ENCODE measurements at regions not wholly inside any gene's neighbourhood (a gene's known extent, or its start where the extent isn't known, plus 50 kb on each side); places are given as distances from the start of the nearest gene placed in this dataset.

DNA sequence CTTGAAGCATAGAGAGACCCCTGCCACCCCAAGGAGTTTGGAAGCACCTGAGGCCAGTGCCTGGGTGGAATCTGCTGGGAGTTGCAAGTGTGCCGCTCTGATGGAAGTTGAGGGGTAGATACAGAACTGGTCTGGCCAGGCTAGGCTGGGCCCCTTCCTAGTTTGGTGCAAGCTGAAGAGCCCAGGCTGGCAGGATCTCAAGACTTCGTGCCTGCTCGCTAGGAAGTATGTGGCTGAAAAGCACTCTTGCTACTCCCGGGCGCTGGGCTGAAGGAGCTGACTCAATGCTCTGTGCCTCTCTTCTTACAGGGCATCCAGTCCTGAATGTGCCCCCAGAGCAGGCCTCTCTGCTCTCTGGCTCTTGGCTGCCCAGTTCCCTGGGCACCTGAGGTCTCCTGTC lies 51.7 kb upstream of the PJA1 start:
- CTCF ChIA-PET: interaction anchor here (0.7 kb wide), 1 partner anchor 298 kb away, joined by 3 read pairs; no protein-coding TSS in a partner anchor
- POLR2A ChIA-PET (ENCODE audit: unreplicated experiment): no interaction called here
- Histone ChIP-seq H3K79me2 (ENCODE audit: low read depth) (no peaks in the 10 kb centered on the region), H3K4me2 (no peak overlapping the region), H4K20me1 (ENCODE audit: insufficient read depth) (no peaks in the 10 kb centered on the region), H3K36me3 (ENCODE audit: low read depth) (no peaks in the 10 kb centered on the region), H3K9me2 (ENCODE audit: insufficient read depth) (no peaks in the 10 kb centered on the region), H3K4me1 (replicated peaks; ENCODE audit: insufficient read depth) (no peaks in the 10 kb centered on the region), H3F3A (ENCODE audit: insufficient read depth, low read depth) (no peaks in the 10 kb centered on the region), H3K27ac (no peak overlapping the region), H3K4me3 (no peak overlapping the region), H3K27me3 (ENCODE audit: insufficient read depth, low read depth) (no peaks in the 10 kb centered on the region), H2AFZ (no peak overlapping the region), H3K9me3 (ENCODE audit: insufficient read depth, low read depth) (no peaks in the 10 kb centered on the region)
- DNase-seq: no peak
- no peak for TF ChIP-seq EZH2 (IDR thresholded peaks at IDR 0.05; ENCODE audit: low read depth)
- no peak for TF ChIP-seq CTCF (conservative IDR thresholded peaks at IDR 0.05)
- BruUV-seq (replicated peaks): no TSS peak
- intact Hi-C loops (cut with micrococcal nuclease; ENCODE audit: unreplicated experiment): no loop called here

GRCh38 chrX:69216446-69216845 lies 51.2 kb upstream of the PJA1 start:
- Histone ChIP-seq H3K27ac (no peak overlapping the region), H3K4me1 (replicated peaks; ENCODE audit: insufficient read depth) (no peaks in the 10 kb centered on the region), H3K36me3 (ENCODE audit: low read depth) (no peaks in the 10 kb centered on the region), H3K4me2 (no peak overlapping the region), H2AFZ (no peak overlapping the region), H4K20me1 (ENCODE audit: insufficient read depth) (no peaks in the 10 kb centered on the region), H3K27me3 (ENCODE audit: insufficient read depth, low read depth) (no peaks in the 10 kb centered on the region), H3K9me3 (ENCODE audit: insufficient read depth, low read depth) (no peaks in the 10 kb centered on the region), H3K9me2 (ENCODE audit: insufficient read depth) (no peaks in the 10 kb centered on the region), H3K4me3 (no peak overlapping the region), H3K79me2 (ENCODE audit: low read depth) (no peaks in the 10 kb centered on the region), H3F3A (ENCODE audit: insufficient read depth, low read depth) (no peaks in the 10 kb centered on the region)
- DNase-seq: no peak
- POLR2A ChIA-PET (ENCODE audit: unreplicated experiment): no interaction called here
- intact Hi-C loops (cut with micrococcal nuclease; ENCODE audit: unreplicated experiment): no loop called here
- no peak for TF ChIP-seq EZH2 (IDR thresholded peaks at IDR 0.05; ENCODE audit: low read depth)
- no peak for TF ChIP-seq CTCF (conservative IDR thresholded peaks at IDR 0.05)
- BruUV-seq (replicated peaks): no TSS peak
- CTCF ChIA-PET: no interaction called here

DNA sequence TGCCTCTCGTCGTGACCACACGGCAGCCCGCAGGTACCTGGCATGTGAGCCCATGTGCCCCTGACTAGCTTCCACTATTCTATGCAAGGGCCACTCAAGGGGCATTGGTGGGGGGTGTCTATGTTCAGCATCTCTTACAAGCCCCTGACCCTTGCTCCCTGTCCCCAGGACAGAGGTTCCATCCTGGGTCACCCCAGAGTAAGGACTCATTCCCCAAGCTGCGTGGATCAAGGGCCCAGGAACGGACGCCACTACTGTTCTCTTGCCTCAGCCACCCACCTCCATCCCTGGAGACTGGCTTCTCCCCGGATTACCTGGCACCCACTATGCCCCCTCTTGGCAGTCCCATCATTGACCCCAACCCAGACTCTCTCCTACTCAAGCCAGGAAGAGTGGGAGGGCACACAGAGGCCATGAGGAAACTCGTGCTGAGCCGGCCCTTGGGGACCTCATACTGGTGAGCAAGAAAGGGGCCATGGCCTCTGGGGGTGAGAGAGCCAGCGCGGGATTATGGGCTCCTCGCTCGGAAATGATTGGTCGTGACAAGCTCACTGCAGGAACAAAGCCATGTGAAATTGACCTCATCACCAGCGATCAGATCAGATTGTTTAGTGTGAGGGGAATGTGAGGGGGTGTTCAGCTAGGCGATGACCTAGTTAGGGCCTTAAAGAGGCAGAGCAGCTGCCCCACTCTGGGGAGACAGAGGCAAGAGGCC lies 50.1 kb upstream of the PJA1 start:
- no peak overlapping the region for H3K4me3 ChIP-seq
- no peak for DNase-seq
- H3K9me2 ChIP-seq (ENCODE audit: insufficient read depth): no peaks in the 10 kb centered on the region
- H3K9me3 ChIP-seq (ENCODE audit: insufficient read depth, low read depth): no peaks in the 10 kb centered on the region
- no peaks in the 10 kb centered on the region for H3K79me2 ChIP-seq (ENCODE audit: low read depth)
- H2AFZ ChIP-seq: no peak overlapping the region
- no TSS peak for BruUV-seq (replicated peaks)
- intact Hi-C loops (cut with micrococcal nuclease; ENCODE audit: unreplicated experiment): no loop called here
- no peaks in the 10 kb centered on the region for H4K20me1 ChIP-seq (ENCODE audit: insufficient read depth)
- no peak overlapping the region for H3K4me2 ChIP-seq
- TF ChIP-seq CTCF (conservative IDR thresholded peaks at IDR 0.05) (no peak), EZH2 (IDR thresholded peaks at IDR 0.05; ENCODE audit: low read depth) (no peak)
- no peaks in the 10 kb centered on the region for H3F3A ChIP-seq (ENCODE audit: insufficient read depth, low read depth)
- H3K27ac ChIP-seq: no peak overlapping the region
- H3K36me3 ChIP-seq (ENCODE audit: low read depth): no peaks in the 10 kb centered on the region
- ChIA-PET POLR2A (ENCODE audit: unreplicated experiment) (no interaction called here), CTCF (no interaction called here)
- no peaks in the 10 kb centered on the region for H3K4me1 ChIP-seq (replicated peaks; ENCODE audit: insufficient read depth)
- H3K27me3 ChIP-seq (ENCODE audit: insufficient read depth, low read depth): no peaks in the 10 kb centered on the region

Measured in PC-9 (cell line).